Erythroblast (primary cell): ENCODE measurements at regions not wholly inside any gene's neighbourhood (a gene's known extent, or its start where the extent isn't known, plus 50 kb on each side); places are given as distances from the start of the nearest gene placed in this dataset.

Experiments
- DNase-seq, 2 experiments: peaks; one replicate each; lab custom pipeline; 2025; lab: John Stamatoyannopoulos, UW
- GATA1 ChIP-seq: IDR thresholded peaks from 2 replicates; pipeline ENCODE4 v1.6.1; 2011; ENCODE audit warnings: low read depth, mild to moderate bottlenecking, control low read depth, low read length, moderate library complexity
- POLR2A ChIP-seq: IDR thresholded peaks from 2 replicates; pipeline ENCODE4 v1.6.1; 2011; ENCODE audit warnings: mild to moderate bottlenecking, low read length

DNA sequence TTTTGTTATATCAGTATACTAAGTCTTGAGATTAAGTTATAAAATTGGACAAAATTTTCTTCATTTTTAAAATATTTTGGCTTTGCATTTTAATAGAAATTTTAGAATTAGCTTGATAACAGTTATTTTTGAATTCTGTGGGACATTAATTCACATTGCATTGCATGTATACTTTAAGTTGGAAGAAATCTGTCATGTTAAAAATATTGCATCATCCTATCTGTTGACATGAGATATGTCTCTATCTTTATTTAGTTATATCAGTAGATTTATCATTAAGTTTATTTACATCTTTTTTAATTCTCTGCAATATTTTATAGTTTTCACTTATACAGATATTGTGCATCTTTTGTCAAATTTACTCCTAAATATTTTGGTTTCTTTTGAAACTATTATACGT lies 904.6 kb upstream of the NR2F2 start:
- DNase-seq, result no peak
- TF ChIP-seq POLR2A, result no peak
- no peak for TF ChIP-seq GATA1

DNA sequence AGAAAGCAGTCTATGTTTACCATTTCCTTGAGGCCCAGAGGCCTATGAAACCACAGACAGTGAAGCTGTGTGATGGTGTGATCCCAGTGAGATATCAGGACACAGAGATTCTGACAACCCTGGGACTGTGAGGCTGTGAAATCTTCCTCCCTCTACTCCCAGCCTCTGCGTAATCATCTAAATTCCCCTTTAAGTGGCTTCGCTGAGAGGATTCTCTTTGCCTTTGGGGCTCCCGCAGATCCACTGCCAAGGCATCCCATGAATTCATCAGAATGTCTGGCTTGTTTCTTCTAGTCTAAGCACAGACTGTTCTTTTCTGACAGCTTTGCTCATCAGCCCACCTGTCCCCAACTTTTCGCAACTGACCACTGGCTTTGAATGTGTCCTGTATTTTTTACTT lies 901.2 kb upstream of the NR2F2 start:
- no peak for DNase-seq
- TF ChIP-seq POLR2A (no peak), GATA1 (no peak)

GRCh38 chr15:95431518-95431917 lies 899.0 kb upstream of the NR2F2 start:
- no peak for TF ChIP-seq GATA1
- no peak for TF ChIP-seq POLR2A
- DNase-seq, result no peak

DNA sequence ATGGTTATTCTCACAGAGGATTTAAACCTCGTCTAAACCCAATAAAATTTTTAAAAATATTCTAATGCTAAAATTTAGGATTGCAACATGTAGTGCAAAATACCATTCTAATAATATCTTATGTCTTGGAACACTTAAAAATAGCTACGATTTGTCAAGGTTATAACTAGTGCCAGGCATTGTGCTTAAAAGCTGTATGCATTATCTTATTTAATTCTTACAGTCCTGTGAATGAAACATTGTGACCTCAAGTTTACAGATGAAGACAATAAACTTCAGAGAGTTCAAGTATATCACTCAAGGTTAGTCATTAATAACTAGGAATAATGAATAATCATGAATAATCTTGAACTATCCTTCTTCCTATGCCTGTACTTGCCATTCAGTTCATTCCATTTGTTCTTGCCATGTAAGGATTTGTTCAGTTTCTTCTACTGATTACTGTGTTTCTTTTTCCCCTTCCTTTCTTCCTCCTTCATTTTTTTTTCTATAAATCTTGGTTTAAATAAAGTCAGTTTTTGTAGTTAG lies 897.6 kb upstream of the NR2F2 start:
- DNase-seq, result no peak
- TF ChIP-seq POLR2A, result no peak
- no peak for TF ChIP-seq GATA1

DNA sequence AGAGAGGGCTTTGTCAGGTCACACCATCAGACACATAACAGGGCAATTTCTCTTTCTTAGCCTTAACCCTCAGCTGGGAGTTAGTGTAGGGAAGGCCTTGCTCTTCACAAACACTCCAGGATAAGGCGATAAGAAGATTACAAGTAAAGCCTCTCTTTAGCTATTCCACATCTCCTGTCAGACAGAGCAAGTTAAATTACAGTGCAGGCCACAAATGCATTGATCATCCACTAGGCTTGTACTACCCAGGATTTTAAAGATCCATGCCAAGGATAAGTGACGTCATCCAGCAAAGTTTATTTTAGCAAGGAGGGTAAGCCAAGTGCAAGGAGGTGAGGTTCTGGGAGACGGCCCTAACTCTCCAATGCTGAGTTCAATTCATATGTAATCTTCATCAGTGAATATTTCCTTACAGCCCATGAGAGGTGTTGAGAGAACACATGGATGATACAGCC lies 890.6 kb upstream of the NR2F2 start:
- no peak for TF ChIP-seq POLR2A
- TF ChIP-seq GATA1, result no peak
- no peak for DNase-seq

DNA sequence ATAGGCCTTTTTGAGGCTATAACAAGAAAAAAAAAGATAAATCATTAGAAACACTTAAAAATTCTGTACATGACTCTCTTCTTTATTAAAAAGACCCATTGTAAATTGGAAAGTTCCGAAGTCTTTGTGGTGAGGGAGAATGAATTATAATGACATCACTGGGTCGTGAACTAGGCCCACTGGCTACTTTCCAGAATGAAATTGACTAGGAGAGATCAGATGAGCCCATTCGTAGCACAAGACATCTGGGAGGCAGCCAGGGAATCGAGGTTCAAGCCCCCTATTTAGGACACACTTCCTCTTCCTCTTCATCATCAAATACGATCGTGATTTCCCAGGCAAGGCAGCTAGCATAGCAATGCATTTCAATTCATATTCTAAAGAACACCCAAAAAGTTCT lies 889.8 kb upstream of the NR2F2 start:
- TF ChIP-seq POLR2A (no peak), GATA1 (no peak)
- no peak for DNase-seq

DNA sequence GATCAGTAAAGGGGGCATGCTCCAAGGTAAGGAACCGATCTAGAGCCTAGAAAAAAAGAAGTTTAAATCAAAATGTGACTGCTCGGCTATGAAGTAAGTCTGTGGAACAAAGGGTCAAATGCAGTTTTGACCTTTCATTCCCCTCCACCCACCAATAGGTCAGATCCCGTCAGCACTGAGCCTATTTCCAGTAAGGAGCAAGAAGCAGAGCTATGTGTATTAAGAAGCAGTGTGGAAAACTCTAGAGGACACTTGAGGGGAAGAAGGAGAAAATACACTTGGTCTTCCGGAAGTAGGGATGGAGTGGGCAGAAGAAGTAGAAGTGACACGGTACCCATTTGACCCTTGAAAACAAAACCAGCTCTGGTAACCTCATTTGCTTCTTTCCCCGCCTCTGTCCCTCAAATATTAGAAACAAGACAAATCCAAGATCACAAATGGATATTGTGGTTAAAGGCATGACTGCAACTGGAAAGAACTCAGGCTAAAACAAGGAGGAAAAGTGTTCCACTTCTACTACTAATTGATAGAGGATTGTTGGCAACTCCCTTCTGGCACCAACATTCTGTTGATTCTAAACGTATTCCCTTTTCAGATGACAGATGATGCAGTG lies 888.3 kb upstream of the NR2F2 start:
- DNase-seq, result no peak
- TF ChIP-seq POLR2A, result no peak
- TF ChIP-seq GATA1, result no peak

GRCh38 chr15:95444860-95445259 lies 885.6 kb upstream of the NR2F2 start:
- no peak for TF ChIP-seq GATA1
- TF ChIP-seq POLR2A, result no peak
- DNase-seq, result no peak

- TF ChIP-seq GATA1, result no peak
- TF ChIP-seq POLR2A, result no peak
- DNase-seq, result no peak
Measured at GRCh38 chr15:95446854-95447253, 883.6 kb upstream of the NR2F2 start.

- TF ChIP-seq POLR2A (no peak), GATA1 (no peak)
- no peak for DNase-seq
Measured at GRCh38 chr15:95447486-95447885, 883.0 kb upstream of the NR2F2 start.

GRCh38 chr15:95448531-95449229 lies 881.8 kb upstream of the NR2F2 start:
- DNase-seq, result no peak
- TF ChIP-seq GATA1 (no peak), POLR2A (no peak)

GRCh38 chr15:95449230-95449628 lies 881.3 kb upstream of the NR2F2 start:
- TF ChIP-seq GATA1 (no peak), POLR2A (no peak)
- DNase-seq, result no peak

GRCh38 chr15:95450413-95450812 lies 880.1 kb upstream of the NR2F2 start:
- TF ChIP-seq POLR2A, result no peak
- TF ChIP-seq GATA1, result no peak
- no peak for DNase-seq

DNA sequence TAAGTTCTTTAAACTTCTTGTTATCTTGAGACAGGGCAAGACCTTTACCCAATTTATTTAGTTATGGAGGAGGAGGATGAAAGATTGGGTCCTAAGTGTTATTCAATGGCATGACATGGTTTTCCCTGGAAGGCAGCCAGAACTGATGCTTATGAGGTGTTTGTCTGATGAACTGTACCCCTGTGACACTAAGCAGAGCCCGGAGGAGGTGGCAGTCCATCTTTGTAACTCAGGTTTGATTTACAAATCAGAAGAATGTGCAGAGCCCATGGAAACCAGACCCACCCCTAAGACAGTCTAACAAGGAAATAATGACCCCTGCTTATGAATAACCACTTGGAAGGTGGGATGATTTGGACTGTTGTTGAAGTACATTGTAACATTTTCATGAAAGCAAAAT lies 878.6 kb upstream of the NR2F2 start:
- TF ChIP-seq POLR2A, result no peak
- TF ChIP-seq GATA1, result no peak
- no peak for DNase-seq
